HCT116 (cell line): ENCODE measurements at regions not wholly inside any gene's neighbourhood (a gene's known extent, or its start where the extent isn't known, plus 50 kb on each side); places are given as distances from the start of the nearest gene placed in this dataset.

Experiments
- CBX3 ChIP-seq: IDR thresholded peaks from 2 replicates; pipeline ENCODE4 v1.6.1; 2012; ENCODE audit warnings: low read depth
- EGR1 ChIP-seq: IDR thresholded peaks from 2 replicates; pipeline ENCODE4 v1.6.1; 2012; ENCODE audit warnings: low read depth
- EZH2 ChIP-seq: fragments of 200-600 bp; sonication (generic); IDR thresholded peaks from 2 replicates; pipeline ENCODE4 v1.6.1; 2017; ENCODE audit warnings: antibody characterized with exemption, mixed run types
- EZH2phosphoT487 ChIP-seq: fragments of 200-600 bp; IDR thresholded peaks from 2 replicates; pipeline ENCODE4 v1.6.1; 2018; ENCODE audit warnings: antibody characterized with exemption, borderline replicate concordance
- POLR2A ChIP-seq: IDR thresholded peaks from 2 replicates; pipeline ENCODE4 v1.7.0; 2011; ENCODE audit warnings: borderline replicate concordance; ENCODE audit not compliant: insufficient read depth, insufficient read length; ENCODE audit errors: extremely low read depth
- POLR2AphosphoS5 ChIP-seq: IDR thresholded peaks from 2 replicates; pipeline ENCODE4 v1.6.1; 2011; ENCODE audit warnings: mild to moderate bottlenecking, low read depth, low read length, moderate library complexity
- REST ChIP-seq: IDR thresholded peaks from 2 replicates; pipeline ENCODE4 v1.6.1; 2012; ENCODE audit warnings: low read depth
- SIN3A ChIP-seq: IDR thresholded peaks from 2 replicates; pipeline ENCODE4 v1.6.1; 2012; ENCODE audit warnings: low read depth
- TCF7L2 ChIP-seq: IDR thresholded peaks from 2 replicates; pipeline ENCODE4 v1.7.0; 2011; ENCODE audit warnings: borderline replicate concordance, inconsistent platforms; ENCODE audit not compliant: insufficient read depth, insufficient read length; ENCODE audit errors: extremely low read depth
- ZBTB33 ChIP-seq: IDR thresholded peaks from 2 replicates; pipeline ENCODE4 v1.6.1; 2011; ENCODE audit warnings: mild to moderate bottlenecking, low read length, moderate library complexity; ENCODE audit not compliant: insufficient replicate concordance; ENCODE audit errors: extremely low read depth
- ZFX ChIP-seq: fragments of 450-650 bp; IDR thresholded peaks from 2 replicates; pipeline ENCODE4 v1.6.1; 2017
- ZNF274 ChIP-seq: fragments of 200-500 bp; sonication (Bioruptor generic); IDR thresholded peaks from 2 replicates; pipeline ENCODE4 v1.6.1; 2014; ENCODE audit warnings: mild to moderate bottlenecking, low read depth, low read length, inconsistent platforms
- TF ChIP-seq, protein P1 (sequence below), 3 experiments: fragments of 200-600 bp in 1 of 3; sonication (generic) in 1 of 3; IDR thresholded peaks in 2 of 3; conservative IDR thresholded peaks in 1 of 3; 2 replicates each; pipeline ENCODE4 v1.5.1; 2012 to 2017; ENCODE audit warnings: low read depth in 2 of 3, low read length in 2 of 3, antibody characterized with exemption in 1 of 3, borderline replicate concordance in 1 of 3, control low read depth in 1 of 3, mild to moderate bottlenecking in 1 of 3, mixed read lengths in 1 of 3, mixed run types in 1 of 3, moderate library complexity in 1 of 3; ENCODE audit not compliant: insufficient read depth in 1 of 3

- TF ChIP-seq SIN3A (no peak), POLR2A (no peak), POLR2AphosphoS5 (no peak), ZBTB33 (no peak), ZNF274 (no peak), EZH2phosphoT487 (no peak), EZH2 (no peak), CBX3 (no peak), REST (no peak), EGR1 (no peak), TCF7L2 (no peak), ZFX (no peak)
- TF ChIP-seq, protein P1, sequence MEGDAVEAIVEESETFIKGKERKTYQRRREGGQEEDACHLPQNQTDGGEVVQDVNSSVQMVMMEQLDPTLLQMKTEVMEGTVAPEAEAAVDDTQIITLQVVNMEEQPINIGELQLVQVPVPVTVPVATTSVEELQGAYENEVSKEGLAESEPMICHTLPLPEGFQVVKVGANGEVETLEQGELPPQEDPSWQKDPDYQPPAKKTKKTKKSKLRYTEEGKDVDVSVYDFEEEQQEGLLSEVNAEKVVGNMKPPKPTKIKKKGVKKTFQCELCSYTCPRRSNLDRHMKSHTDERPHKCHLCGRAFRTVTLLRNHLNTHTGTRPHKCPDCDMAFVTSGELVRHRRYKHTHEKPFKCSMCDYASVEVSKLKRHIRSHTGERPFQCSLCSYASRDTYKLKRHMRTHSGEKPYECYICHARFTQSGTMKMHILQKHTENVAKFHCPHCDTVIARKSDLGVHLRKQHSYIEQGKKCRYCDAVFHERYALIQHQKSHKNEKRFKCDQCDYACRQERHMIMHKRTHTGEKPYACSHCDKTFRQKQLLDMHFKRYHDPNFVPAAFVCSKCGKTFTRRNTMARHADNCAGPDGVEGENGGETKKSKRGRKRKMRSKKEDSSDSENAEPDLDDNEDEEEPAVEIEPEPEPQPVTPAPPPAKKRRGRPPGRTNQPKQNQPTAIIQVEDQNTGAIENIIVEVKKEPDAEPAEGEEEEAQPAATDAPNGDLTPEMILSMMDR (IDR thresholded peaks at IDR 0.05 in 2 of 3, conservative IDR thresholded peaks at IDR 0.05 in 1 of 3; ENCODE audit: borderline replicate concordance in 1 of 3, insufficient read depth in 1 of 3, low read depth in 2 of 3, low read length in 2 of 3): no peak
Measured at GRCh38 chr5:61673007-61673735, 341.1 kb downstream of the ZSWIM6 start.
